NT2/D1 (cell line): ENCODE measurements at regions not wholly inside any gene's neighbourhood (a gene's known extent, or its start where the extent isn't known, plus 50 kb on each side); places are given as distances from the start of the nearest gene placed in this dataset.
"Not testable (repeated sequence)": the region's sequence is repeated elsewhere in the genome, so short reads cannot be mapped to it uniquely, and the experiment has no call there.

Experiments used
- DNase-seq: peaks from one replicate; pipeline ENCODE4 v3.0.0-alpha.2; 2011; ENCODE audit warnings: low read depth, low spot score
- H3K27me3 ChIP-seq: 2 replicates; pipeline ENCODE4 v1.6.0; 2011; ENCODE audit warnings: mild to moderate bottlenecking; ENCODE audit not compliant: insufficient read length, insufficient read depth
- H3K36me3 ChIP-seq: 2 replicates; pipeline ENCODE4 v1.6.1; 2011; ENCODE audit warnings: mild to moderate bottlenecking, low read length, mixed read lengths; ENCODE audit not compliant: insufficient read depth, insufficient read length
- H3K4me1 ChIP-seq: 2 replicates; pipeline ENCODE4 v1.5.1; 2011; ENCODE audit not compliant: insufficient read depth, insufficient read length
- H3K4me3 ChIP-seq: 2 replicates; pipeline ENCODE4 v1.5.1; 2011; ENCODE audit warnings: low read depth; ENCODE audit not compliant: insufficient read length
- H3K9ac ChIP-seq: 2 replicates; pipeline ENCODE4 v1.6.0; 2011; ENCODE audit warnings: low read depth; ENCODE audit not compliant: insufficient read length
- H3K9me3 ChIP-seq: 2 replicates; pipeline ENCODE4 v1.5.1; 2011; ENCODE audit warnings: mild to moderate bottlenecking, low read length; ENCODE audit not compliant: insufficient read depth
- SUZ12 ChIP-seq: IDR thresholded peaks from 2 replicates; pipeline ENCODE4 v1.6.1; 2011; ENCODE audit not compliant: insufficient read length, insufficient read depth; ENCODE audit errors: extremely low read depth
- YY1 ChIP-seq: IDR thresholded peaks from 2 replicates; pipeline ENCODE4 v1.6.1; 2011; ENCODE audit not compliant: insufficient read length, insufficient read depth
- ZNF274 ChIP-seq: IDR thresholded peaks from 2 replicates; pipeline ENCODE4 v1.6.1; 2011; ENCODE audit warnings: mild to moderate bottlenecking, low read depth, low read length

DNA sequence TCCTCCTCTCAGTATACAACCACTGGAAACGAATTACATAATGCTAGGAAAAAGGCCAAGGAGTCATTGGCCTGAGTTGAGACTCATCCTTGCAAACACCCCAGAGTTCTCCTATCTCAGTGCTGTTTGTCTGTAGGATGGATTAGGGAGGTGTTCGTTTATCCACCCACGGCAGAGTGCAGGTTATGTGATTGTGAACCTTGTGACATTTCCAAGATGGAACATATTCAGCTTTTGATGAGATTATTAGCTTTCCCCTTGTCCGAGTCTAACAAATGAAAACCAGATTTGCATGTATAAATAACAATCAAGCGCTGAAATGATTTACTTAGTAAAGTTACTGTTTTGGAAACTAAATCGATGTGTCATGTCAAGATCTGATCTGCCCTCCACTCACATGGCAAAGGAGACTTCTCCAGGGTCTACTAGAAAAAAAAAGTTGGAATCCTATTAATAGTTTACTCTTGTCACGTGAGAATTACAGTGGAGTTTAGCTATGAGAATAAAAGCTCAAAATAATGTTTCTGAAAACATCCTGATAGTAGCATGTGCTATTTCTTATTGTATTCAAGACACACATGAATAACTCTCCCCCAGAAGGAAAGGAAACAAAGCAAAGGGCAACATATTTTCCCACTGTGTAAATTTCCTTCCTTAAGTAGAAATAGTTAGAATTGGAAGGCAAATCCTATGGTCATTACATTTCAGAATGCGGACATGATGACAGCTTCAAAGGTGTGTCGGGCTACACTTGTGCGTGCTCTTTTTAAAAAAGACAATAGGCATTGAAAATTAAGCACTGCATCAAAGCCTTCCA is 600.4 kb downstream of the EBF1 start:
- no peaks in the 10 kb centered on the region for H3K9me3 ChIP-seq
- no peaks in the 10 kb centered on the region for H3K4me1 ChIP-seq
- no peak overlapping the region for H3K4me3 ChIP-seq
- DNase-seq: no peak
- no peaks in the 10 kb centered on the region for H3K36me3 ChIP-seq
- TF ChIP-seq ZNF274: no peak
- no peak for TF ChIP-seq YY1
- H3K9ac ChIP-seq: no peak overlapping the region
- no peaks in the 10 kb centered on the region for H3K27me3 ChIP-seq

DNA sequence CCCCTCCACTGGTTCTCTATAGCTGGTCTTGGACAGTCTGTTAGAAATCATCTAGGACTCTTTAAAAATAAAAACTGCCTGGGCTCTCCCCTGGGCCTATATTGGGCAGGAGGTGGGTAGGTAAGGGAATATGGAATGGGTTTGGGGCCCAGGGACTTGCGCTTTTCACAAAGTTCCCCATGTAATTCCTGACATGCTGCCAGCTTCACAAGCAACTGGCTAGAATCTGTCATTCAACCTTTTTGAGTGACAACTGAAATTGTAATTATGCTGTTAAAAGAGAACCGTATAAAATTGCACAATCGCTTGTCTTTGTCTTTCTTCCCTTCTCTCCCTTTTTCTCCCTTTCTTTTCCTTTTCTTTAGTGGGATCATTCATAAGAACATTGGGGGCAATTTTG is 603.1 kb downstream of the EBF1 start:
- DNase-seq: no peak
- TF ChIP-seq ZNF274: no peak
- TF ChIP-seq YY1: no peak
- no peak for TF ChIP-seq SUZ12
- Histone ChIP-seq H3K9ac (no peak overlapping the region), H3K4me3 (no peak overlapping the region), H3K36me3 (no peaks in the 10 kb centered on the region), H3K27me3 (no peaks in the 10 kb centered on the region), H3K9me3 (no peaks in the 10 kb centered on the region), H3K4me1 (no peaks in the 10 kb centered on the region)

DNA sequence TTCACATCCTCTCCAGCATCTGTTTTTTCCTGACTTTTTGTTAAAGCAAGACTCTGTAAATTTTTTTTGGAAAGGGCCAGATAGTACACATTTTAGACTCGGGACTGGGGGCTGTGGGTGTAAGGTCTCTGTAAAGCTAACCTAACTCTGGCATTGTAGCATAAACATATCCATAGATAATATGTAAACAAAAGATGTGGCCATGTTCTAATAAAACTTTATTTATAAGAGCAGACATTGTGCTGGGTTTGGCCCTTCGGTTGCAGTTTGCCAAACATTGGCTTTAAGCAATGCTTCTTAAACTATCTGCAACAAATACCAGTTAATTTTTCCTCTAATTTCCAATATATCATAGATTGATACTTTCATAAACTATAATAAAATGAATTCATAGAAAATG is 605.2 kb downstream of the EBF1 start:
- Histone ChIP-seq H3K27me3 (no peaks in the 10 kb centered on the region), H3K4me3 (no peak overlapping the region), H3K36me3 (no peaks in the 10 kb centered on the region), H3K9ac (no peak overlapping the region), H3K4me1 (no peaks in the 10 kb centered on the region), H3K9me3 (no peaks in the 10 kb centered on the region)
- no peak for DNase-seq
- TF ChIP-seq SUZ12 (no peak), YY1 (no peak), ZNF274 (no peak)

DNA sequence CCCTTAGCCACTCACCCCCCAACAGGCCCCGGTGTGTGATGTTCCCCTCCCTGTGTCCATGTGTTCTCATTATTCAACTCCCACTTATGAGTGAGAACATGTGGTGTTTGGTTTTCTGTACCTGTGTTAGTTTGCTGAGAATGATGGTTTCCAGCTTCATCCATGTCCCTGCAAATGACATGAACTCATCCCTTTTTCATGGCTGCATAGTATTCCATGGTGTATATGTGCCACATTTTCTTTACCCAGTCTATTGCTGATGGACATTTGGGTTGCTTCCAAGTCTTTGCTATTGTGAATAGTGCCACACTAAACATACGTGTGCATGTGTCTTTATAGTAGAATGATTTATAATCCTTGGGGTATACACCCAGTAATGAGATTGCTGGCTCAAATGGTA is 605.7 kb downstream of the EBF1 start:
- not testable (repeated sequence) for H3K9ac ChIP-seq, H3K4me3 ChIP-seq, H3K27me3 ChIP-seq, H3K9me3 ChIP-seq, H3K4me1 ChIP-seq, H3K36me3 ChIP-seq, DNase-seq

DNA sequence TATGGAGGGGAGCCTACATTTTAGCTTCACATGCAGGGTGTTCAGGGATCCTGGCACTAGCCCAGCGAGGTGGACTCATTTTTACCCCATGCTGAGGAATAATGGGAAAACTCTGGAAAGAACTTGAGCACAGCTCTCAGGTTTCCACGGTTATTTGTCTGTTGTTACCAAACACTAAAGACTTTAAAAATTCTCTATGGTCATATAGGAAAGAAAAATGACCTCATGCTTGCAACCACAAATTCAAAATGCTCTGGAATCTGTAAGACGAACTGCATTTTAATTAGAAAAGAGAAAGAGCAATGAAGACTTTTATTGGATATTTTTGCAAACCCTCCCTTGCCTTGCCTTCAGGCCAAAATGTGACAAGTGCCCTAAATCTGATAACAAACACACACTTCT is 606.9 kb downstream of the EBF1 start:
- Histone ChIP-seq H3K9me3 (no peaks in the 10 kb centered on the region), H3K36me3 (no peaks in the 10 kb centered on the region), H3K27me3 (no peaks in the 10 kb centered on the region), H3K9ac (no peak overlapping the region), H3K4me3 (no peak overlapping the region), H3K4me1 (no peaks in the 10 kb centered on the region)
- DNase-seq: no peak
- no peak for TF ChIP-seq YY1
- no peak for TF ChIP-seq SUZ12
- no peak for TF ChIP-seq ZNF274

DNA sequence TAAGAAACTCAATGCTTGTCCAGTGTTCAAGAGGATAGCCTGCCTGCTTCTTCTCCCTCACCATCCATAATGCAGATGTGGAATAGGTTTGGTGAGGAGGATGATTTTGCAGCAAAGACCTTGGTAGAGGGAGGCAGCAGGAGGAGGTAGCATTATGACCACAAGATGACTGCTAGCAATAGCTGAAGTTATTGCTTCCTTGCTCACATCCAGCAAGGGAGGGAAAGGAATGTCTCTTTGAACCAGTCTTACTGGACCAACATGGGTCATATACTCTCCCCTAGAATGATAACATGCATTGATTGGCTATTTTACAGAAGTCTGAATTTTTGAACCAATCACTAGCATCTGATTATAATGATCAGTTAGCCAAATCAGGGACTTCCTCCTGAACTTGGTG is 607.6 kb downstream of the EBF1 start:
- no peaks in the 10 kb centered on the region for H3K4me1 ChIP-seq
- no peak overlapping the region for H3K9ac ChIP-seq
- H3K36me3 ChIP-seq: no peaks in the 10 kb centered on the region
- no peaks in the 10 kb centered on the region for H3K27me3 ChIP-seq
- DNase-seq: no peak
- TF ChIP-seq SUZ12: no peak
- no peak for TF ChIP-seq ZNF274
- TF ChIP-seq YY1: no peak
- no peak overlapping the region for H3K4me3 ChIP-seq
- H3K9me3 ChIP-seq: no peaks in the 10 kb centered on the region

DNA sequence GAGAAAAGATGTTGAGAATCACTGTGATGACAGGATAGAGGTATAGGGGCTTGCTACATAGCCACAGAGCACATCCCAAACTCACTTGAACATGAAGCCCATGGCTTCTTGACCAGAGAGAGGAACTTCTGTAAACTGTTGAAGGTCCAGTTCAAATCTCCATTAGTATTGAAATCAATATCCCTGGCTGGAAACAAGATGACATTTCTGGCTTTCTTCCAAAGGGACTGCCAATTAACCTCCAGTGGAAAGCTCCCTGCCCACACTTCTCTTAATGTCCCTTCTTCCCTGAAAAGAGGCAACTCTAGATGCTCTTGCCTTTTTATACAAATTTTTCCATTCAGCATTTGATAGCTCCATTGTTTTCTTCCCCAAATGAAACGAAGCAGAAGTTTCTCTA is 612.1 kb downstream of the EBF1 start:
- Histone ChIP-seq H3K4me1 (no peaks in the 10 kb centered on the region), H3K9me3 (no peaks in the 10 kb centered on the region), H3K4me3 (no peak overlapping the region), H3K27me3 (no peaks in the 10 kb centered on the region), H3K36me3 (no peaks in the 10 kb centered on the region), H3K9ac (no peak overlapping the region)
- no peak for TF ChIP-seq SUZ12
- TF ChIP-seq ZNF274: no peak
- no peak for TF ChIP-seq YY1
- no peak for DNase-seq

DNA sequence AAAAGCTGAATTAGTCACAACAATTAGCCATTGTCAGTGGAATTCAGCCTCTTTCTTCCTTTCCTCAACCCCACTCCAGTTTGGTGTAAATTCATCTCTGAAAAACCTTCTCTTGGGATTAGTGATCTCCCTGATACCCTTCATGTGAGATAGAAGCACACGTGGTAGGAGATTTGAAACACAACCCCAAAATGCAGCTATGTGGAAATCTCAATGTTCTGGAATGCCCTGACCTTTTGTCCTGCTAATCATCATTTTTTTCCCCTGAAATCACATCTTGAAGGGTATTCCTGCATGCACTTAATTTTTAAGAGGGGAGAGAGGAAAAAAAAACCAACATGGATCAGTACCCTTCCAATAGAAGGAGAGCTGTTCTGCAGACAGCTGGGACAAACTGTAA is 612.6 kb downstream of the EBF1 start:
- Histone ChIP-seq H3K27me3 (no peaks in the 10 kb centered on the region), H3K9ac (no peak overlapping the region), H3K36me3 (no peaks in the 10 kb centered on the region), H3K9me3 (no peaks in the 10 kb centered on the region), H3K4me3 (no peak overlapping the region), H3K4me1 (no peaks in the 10 kb centered on the region)
- DNase-seq: no peak
- no peak for TF ChIP-seq SUZ12
- no peak for TF ChIP-seq YY1
- TF ChIP-seq ZNF274: no peak
